ENCODE measurements at regions not wholly inside any gene's neighbourhood (a gene's known extent, or its start where the extent isn't known, plus 50 kb on each side); places are given as distances from the start of the nearest gene placed in this dataset.
A peak's percentile ranks its signal among the peaks of the same experiment; 100 is the strongest.

GRCh38 chr2:185428000-185428399 lies 310.6 kb upstream of the FSIP2 start:
- intact Hi-C loops (cut with DNase I): no loop called here
- WGBS, 2 donors: 0 to 76% methylated on average over 1 of the region's 1 CpG
- ATAC-seq (no peak), DNase-seq (no peak)
- Histone ChIP-seq H3K36me3 (replicated peaks in 1 of 2; ENCODE audit: insufficient read depth in 1 of 2, low read depth in 2 of 2) (no peaks in the 10 kb centered on the region), H3K4me1 (no peaks in the 10 kb centered on the region), H3K27ac (no peak overlapping the region), H3K27me3 (no peaks in the 10 kb centered on the region), H3K9me3 (no peaks in the 10 kb centered on the region), H3K4me3 (no peak overlapping the region)
- TF ChIP-seq POLR2A (IDR thresholded peaks at IDR 0.05): no peak
- TF ChIP-seq CTCF (IDR thresholded peaks at IDR 0.05): no peak

GRCh38 chr2:185433824-185434223 lies 304.8 kb upstream of the FSIP2 start:
- H3K36me3 ChIP-seq (replicated peaks in 1 of 2; ENCODE audit: insufficient read depth in 1 of 2, low read depth in 2 of 2): no peaks in the 10 kb centered on the region
- ATAC-seq: no peak

GRCh38 chr2:185436787-185437372 lies 301.7 kb upstream of the FSIP2 start:
- Histone ChIP-seq H3K27me3 (no peaks in the 10 kb centered on the region), H3K9me3 (no peaks in the 10 kb centered on the region), H3K36me3 (replicated peaks in 1 of 2; ENCODE audit: insufficient read depth in 1 of 2, low read depth in 2 of 2) (no peaks in the 10 kb centered on the region), H3K4me1 (no peaks in the 10 kb centered on the region), H3K27ac (no peak overlapping the region), H3K4me3 (no peak overlapping the region)
- intact Hi-C loops (cut with DNase I): no loop called here
- ATAC-seq: no peak
- TF ChIP-seq CTCF (IDR thresholded peaks at IDR 0.05): no peak
- no peak for TF ChIP-seq POLR2A (IDR thresholded peaks at IDR 0.05)
- no peak for DNase-seq

More at GRCh38 chr2:185433824-185434223, 304.8 kb upstream of the FSIP2 start:
- Histone ChIP-seq H3K27ac (no peak overlapping the region), H3K27me3 (no peaks in the 10 kb centered on the region), H3K9me3 (no peaks in the 10 kb centered on the region), H3K4me3 (no peak overlapping the region), H3K4me1 (no peaks in the 10 kb centered on the region)
- no peak for DNase-seq
- TF ChIP-seq POLR2A (IDR thresholded peaks at IDR 0.05) (no peak), CTCF (IDR thresholded peaks at IDR 0.05) (no peak)
- intact Hi-C loops (cut with DNase I): no loop called here

- TF ChIP-seq POLR2A (IDR thresholded peaks at IDR 0.05): no peak
- TF ChIP-seq CTCF (IDR thresholded peaks at IDR 0.05): no peak
- H3K9me3 ChIP-seq: no peaks in the 10 kb centered on the region
- H3K27ac ChIP-seq: no peak overlapping the region
- ATAC-seq (no peak), DNase-seq (no peak)
- intact Hi-C loops (cut with DNase I): no loop called here
- no peaks in the 10 kb centered on the region for H3K27me3 ChIP-seq
- H3K4me1 ChIP-seq: no peaks in the 10 kb centered on the region
- no peak overlapping the region for H3K4me3 ChIP-seq
- no peaks in the 10 kb centered on the region for H3K36me3 ChIP-seq (replicated peaks in 1 of 2; ENCODE audit: insufficient read depth in 1 of 2, low read depth in 2 of 2)
These were observed 297.1 kb upstream of the FSIP2 start for GRCh38 chr2:185441486-185442005.

GRCh38 chr2:185456517-185456916 lies 282.1 kb upstream of the FSIP2 start:
- 55 to 57% methylated on average over 2 of the region's 2 CpGs for WGBS, 2 donors
- intact Hi-C loops (cut with DNase I): no loop called here
- Histone ChIP-seq H3K4me1 (no peaks in the 10 kb centered on the region), H3K27me3 (no peaks in the 10 kb centered on the region), H3K4me3 (no peak overlapping the region), H3K27ac (no peak overlapping the region), H3K36me3 (replicated peaks in 1 of 2; ENCODE audit: insufficient read depth in 1 of 2, low read depth in 2 of 2) (no peaks in the 10 kb centered on the region), H3K9me3 (no peaks in the 10 kb centered on the region)
- ATAC-seq: peak; percentile 27
- DNase-seq: no peak
- TF ChIP-seq POLR2A (IDR thresholded peaks at IDR 0.05) (no peak), CTCF (IDR thresholded peaks at IDR 0.05) (no peak)

Data from body of pancreas (tissue), 4 donors.